Activated naive CD8-positive, alpha-beta T cell treated with anti-CD3 and anti-CD28 coated beads, Interleukin-2, amount 50 U/mL, for 16 hours (primary cell): ENCODE measurements at regions not wholly inside any gene's neighbourhood (a gene's known extent, or its start where the extent isn't known, plus 50 kb on each side); places are given as distances from the start of the nearest gene placed in this dataset.

Experiments used
- DNase-seq: peaks from one replicate; pipeline ENCODE4 v3.0.0-alpha.2; 2020; ENCODE audit warnings: low read depth, low spot score

DNA sequence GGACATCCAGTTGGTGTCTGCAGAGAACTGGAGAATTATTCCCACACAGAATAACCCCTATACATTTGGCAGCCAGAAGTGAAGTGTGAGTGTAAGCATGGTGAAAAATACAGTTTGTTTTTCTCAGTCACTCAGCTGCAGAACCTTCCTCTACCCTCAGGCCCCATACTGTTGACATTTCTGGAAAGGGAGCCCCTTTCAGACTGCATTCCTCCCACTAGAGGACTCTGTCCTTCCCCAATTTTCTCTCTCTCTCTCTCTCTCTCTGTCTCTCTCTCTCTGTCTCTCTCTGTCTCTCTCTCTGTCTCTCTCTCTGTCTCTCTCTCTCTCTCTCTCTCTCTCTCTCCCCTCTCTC lies 86.8 kb upstream of the STEAP1B start:
- no peak for DNase-seq

DNA sequence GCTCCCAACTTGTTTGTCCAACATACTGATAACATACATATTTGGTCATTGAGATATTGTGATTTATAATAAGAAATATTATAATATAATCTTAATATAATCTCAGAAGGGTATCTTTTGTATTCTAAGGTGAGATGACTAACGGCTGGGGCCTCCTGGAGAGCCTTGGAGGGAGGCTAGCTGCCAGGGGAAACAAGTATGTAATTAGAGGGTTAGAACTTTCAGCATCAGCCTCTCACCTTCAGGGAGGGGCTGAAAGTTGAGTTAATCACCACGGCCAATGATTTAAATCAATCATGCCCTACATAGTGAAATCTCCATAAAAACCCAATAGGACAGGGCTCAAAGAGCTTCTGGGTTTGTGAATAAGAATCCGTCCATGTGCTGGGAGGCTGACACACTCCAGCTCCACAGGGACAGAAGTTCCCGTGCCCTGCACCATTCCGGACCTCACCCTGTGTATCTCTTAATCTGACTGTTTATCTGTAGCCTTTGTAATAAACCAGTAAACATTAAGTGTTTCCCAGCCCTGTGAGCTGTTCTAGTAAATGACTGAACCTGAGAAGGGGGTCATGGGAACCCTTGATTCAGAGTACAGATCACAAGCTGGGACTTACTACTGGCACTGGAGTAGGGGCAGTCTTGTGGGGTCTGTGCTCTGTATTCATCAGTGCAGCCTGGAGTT lies 86.3 kb upstream of the STEAP1B start:
- no peak for DNase-seq

DNA sequence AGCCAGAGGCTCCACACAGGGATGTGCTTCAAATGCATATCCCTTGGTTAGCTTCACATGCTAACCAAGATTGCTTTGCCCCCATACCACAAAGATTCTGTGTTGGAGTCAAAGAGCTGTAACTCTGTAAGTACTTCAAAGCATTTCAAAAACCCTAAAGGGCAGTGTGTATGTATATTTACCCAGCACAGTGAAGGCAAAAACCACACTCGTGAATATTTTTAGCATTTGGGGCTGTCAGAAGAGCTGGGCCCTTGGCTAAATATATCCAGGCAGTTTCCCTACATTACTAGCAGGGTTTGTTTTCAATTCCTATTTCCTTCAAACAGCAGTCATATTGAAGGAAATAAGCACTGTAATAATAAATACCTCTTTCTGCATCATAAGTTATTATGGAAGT lies 84.2 kb upstream of the STEAP1B start:
- DNase-seq = no peak

DNA sequence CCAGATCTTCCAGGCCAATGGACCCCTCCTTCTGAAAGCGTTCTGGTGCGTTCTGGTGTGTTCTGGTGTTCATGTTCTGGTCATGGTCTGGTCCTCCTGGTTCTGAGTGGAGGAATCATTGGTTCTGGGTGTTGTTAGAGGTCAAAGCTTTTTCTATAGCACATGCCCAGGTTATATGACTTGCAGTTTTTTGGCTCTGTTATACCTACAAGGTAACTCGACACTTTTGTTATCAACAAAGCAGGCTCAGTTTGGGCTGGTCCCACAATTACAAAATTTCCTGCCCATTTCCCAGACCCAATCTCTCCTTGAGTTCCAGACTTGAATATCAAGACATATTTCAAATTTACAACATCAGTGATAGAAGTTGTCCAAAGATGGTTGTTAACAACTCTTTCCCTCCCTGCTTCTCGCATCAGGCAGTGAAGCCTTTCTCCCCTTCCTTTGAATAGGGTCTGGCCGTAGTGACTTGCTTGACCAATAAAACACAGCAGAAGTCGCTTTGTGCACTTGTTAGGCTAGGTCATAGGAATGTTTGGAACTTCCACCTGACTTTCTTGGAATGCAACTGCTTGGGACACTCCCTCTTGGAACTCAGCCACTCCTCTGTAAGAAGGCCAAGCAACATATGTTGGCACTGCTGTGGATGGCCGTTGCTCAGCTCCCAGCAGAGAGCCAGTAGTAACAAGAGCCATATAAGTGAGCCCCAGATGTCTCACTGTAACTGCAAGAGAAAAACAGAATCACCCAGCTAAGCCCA lies 83.1 kb upstream of the STEAP1B start:
- no peak for DNase-seq

DNA sequence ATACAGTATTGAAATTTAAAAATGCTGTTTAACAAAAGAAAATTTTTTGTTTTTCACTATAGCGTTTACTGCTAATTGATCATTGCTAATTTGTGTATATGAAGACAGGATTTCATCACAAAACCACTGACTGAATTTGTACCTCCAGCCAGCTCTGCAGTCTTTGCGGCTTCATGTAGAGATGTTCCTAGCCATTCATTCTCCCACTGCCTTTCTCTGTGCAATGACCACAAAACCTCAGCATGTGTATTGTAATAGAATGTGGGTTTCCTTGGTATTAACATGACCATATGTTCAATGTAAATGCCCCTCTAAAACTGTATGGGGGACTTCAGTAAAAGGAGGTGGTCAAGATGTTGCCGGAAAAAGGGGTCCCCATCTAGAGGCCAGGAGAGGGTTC lies 81.1 kb upstream of the STEAP1B start:
- no peak for DNase-seq

DNA sequence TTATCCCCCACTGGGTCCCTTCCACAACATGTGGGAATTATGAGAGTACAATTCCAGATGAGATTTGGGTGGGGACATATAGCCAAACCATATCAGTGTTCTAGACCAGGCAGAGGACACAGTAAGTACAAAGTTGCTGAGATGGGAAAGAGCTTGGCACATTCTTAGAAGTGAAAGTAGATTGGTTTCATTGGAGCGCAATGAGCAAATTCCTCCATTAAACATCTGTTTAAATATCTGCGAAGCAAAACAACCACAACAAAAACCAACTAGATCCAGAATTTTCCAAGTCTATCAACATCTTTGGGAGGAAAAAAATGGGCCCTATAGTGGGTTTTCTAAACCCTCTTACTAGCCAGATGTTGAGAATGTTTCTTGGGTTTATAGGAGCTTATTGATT lies 80.0 kb upstream of the STEAP1B start:
- no peak for DNase-seq

DNA sequence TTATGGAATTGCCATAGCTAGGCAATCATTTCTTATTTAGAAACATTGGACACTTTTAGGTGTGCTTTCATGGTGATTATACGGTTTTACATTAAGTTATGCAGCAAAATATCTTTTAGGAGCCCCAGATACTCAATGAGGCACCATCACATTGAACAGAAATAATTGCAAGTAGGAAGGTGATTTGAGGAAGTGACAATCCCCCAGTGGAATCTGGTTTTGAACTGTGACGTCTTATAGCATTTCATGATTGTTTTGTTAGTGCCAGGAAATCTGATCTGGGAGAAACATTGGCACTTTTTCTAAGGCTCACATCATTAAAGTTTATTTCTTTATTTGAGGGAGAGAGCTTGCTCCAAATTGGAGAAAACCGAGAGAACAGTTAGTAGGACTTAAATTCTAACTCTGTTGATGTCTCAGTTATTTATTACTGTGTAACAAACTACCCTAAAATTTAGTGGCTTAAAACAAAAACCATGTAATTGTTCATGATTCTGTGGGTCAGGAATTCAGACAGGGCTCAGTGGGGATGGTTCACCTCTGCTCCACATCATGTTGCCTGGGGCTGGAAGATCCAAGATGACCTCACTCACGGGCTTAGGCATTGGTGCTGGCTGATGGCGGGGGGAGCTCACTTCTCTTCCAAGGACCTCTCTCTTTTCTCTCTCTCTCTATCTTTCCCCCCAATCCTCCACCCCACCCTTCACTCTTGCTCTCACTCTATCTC lies 78.2 kb upstream of the STEAP1B start:
- no peak for DNase-seq

DNA sequence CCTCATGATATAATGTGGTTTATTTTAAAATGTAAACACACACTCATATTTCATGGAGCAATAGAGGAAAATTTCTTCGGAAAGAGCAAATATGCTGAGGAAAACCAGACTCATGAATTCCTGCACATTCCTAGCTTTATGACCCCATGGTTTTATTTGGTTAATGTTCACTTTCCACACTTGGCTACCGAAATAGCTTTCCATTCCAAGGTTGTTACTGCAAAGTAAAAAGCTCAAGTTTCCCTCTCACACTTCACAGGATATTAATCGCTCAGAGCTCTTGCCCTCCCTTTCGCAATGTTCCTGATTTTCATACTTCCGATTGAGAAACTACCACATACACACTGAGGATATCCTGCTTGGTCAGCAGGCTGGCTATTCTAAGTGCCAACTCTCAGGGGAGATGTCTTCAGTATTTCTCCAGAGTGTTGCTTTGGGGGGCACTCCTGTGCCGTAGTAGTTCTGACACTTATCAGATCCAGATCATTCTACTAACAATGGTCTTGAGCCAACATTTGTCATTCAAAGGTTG lies 77.5 kb upstream of the STEAP1B start:
- no peak for DNase-seq

DNA sequence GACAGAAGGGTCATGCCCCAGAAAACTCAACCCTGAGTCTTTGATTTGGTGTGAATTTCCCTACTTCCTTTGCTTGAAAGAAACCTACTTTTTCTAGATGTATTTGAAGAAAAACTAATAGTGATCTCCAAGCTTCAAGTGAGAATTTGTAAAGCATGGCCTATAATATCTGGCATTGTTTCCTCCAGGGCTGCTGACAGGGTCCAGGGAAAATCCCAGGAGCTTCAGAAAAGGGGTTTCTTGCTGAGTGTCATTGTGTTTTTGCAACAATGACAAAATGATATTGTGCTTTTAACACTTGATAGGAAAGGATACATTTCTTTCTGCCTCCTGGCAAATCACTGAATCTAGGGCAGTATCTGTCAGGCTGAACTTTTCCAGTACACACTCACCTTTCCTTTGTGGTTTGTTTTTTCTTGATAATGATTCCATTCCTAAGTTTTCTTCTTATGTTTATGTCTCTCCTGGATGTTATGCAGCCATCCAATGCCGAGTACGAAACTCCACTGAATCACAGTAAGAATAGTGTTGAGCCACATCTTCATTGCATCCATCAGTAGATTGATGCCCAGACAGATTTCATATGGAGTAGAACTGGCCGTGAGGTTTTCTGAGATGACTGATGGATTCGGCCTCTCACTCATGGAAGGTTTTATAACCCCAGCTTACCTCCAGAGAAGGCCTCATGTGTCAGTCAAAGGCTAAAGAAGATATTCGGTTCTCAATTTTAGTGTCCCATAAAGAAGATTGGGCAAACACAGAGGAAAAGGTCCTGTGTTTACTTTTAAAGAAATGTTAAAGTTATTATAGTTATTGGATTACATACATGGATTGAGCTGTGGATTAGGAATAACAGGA lies 76.9 kb upstream of the STEAP1B start:
- DNase-seq = no peak

DNA sequence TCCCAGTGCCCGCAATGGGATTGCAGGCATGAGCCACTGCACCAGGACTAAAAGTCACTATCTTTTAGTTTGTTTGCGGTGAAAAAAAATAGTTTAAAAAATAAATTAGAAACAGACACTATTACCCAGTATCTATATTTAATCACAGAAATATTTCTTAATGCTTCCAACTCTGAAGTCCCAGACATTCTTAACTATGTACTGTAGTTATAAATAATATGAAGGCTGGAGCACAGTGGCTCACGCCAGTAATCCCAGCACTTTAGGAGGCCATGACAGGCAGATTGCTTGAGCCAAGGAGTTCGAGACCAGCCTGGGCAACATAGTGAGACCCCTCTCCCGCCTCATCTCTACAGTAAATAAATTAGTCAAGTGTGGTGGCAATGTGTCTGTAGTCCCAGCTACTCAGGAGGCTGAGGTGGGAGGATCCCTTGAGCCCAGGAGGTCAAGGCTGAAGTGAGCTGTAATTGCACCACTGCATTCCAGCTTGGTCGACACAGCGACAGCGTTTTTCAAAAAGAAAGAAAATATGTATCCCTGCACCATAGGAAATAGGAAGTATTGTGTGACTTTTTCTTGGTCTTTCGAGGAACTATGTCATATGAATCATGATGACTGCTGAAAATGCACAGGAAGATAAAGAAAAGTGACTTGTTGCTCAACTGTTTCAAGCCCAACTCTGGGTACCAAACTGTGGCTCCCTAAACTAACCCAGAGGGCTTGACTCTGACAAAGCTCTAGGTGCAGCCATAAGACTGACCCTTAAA lies 74.9 kb upstream of the STEAP1B start:
- DNase-seq = no peak

DNA sequence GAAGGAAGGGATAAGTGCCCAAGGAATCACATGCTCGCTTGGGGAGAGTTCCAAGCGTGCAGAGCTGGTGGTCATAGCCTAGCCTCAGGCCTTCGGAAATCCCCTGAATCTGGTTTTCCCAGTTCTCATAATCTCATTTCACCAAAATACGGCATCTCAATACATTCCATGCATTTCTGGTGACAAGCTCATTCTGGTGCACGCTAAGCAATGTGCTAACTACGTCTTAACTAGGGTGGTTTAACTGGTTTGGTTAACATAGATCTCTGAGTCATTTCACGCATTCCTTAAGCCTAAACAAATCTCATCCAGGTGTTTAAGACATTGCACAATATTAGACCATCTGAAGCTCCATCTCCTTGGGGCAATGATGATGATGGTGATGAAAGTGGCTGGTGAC lies 72.9 kb upstream of the STEAP1B start:
- DNase-seq = no peak

DNA sequence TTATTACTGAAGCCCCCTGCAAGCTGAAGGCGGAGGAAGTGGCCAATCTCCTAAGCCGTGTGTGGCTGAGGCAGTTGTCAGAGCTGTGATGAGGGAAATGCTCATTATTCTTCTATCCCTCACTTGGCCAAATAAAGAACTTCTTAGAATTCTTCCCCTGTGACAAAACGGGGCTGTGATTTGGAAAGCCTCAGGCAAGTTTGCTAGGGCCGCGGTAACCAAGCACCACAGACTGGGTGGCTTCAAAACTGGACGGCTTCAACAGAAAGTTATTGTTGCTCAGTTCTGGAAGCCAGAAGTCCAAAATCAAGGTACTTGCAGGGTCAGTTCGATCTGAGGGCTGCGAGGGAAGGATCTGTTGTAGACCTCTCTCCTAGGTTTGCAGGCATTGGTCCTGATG lies 72.3 kb upstream of the STEAP1B start:
- no peak for DNase-seq

DNA sequence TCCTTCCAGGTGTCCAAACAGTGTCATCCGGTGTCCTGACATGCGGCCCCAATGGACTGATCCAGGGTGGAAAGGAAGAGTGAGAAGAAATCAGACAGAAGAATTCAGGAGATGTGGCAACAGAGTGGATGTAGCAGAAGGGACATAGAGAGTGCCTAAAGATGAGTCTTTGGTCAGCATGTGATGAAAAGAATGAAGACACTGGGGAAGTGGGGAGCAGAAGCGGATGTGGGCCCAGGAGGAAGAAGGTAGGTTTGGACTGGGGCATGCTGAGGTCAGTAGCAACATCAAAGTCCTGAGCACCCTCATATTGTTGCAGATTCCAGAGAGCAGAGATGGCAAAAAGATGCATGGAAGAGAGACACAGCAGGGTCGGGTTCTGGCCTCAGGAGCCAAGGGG lies 71.8 kb upstream of the STEAP1B start:
- DNase-seq = no peak

DNA sequence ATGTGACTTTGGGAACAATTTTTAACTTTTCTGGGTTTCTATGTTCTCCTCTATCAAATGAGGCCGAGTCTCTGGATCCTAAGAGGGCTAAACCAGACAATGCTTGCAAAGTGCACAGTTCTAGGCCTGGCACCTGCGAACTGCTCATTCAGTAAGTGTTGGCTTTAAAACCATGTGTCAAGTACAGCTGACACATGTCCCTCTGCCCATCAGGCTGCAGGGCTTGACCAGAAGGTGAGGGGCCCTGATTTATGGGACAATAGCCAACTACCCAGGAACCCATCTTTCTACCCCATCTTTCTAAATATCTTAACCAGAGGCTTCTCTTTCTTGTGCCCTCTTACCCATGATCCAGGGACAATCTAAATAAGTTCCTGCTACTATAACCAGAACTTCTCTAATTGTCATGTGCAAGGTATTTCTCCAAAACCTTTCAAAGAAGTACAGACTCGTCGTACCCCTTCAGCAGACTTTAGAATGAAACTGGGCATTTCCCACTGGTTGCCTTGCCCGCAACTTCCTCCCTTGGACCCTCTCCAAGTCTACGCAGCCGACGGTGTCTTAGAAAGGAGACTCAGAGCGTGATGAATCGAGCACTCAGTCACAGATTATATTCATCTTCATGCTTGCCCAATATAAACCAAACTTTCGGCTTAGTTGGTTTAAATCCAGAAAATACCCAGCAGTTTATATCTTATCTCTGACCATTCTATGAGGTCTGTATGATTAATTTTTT lies 69.8 kb upstream of the STEAP1B start:
- no peak for DNase-seq

DNA sequence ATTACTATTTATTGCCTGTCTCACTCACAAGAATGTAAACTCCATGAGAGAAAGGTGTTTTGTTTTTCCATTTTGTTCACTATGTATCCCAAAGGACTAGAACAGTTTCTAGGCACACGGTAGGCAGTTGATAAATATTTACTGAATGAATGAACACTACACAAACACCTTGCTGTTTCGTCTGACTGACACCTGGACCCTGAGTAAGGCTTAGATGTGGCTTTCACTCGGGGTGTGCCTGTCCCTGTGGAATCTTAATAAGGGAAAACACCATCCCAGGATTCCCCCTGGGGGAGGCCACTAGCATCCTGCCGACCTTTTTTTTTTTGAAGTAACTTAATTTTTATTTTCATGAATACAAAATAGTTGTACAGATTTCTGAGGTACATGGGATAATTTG lies 66.6 kb upstream of the STEAP1B start:
- DNase-seq = no peak

DNA sequence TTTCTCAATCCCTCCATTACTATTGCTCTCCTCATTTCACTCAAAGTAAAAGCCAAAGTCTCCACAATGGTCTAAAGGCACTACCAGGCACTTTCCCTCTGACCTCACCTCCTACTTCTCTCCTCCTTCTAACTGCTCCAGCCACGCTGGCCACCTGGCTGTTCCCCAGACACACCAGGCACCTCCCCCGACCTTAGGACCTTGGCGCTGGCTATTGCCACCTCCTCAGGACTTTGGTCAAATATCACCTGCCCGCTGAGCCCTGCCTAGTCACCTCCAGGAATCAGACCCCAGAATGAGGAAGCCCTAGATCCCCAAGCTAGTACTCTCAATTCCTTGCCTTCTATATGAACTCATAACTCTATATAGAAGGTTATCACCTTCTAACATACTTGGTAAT lies 66.2 kb upstream of the STEAP1B start:
- DNase-seq = no peak

DNA sequence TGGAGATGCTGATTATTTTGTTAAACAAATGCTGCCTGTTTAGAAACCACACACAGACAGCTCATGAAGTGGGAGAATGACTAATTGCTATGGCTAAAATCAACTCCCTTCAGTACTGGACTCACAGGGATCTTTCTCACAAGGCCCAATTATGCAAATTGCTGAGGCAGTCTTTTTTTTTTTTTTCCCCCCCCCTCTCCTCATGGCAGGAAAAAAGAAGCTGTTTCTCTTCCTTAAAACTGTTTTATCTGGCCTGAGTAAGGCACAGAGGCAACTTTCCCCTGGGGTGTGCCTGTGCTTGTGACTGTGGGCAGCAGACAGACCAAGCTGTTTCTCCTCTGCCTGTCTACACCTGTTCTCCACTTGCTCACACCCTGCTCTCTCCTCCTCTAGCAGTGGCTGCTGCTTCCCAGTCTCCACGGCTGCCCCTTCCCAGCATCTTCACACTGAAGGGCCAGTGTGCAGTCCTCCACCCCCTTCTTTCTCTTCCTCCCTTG lies 65.4 kb upstream of the STEAP1B start:
- DNase-seq = no peak

DNA sequence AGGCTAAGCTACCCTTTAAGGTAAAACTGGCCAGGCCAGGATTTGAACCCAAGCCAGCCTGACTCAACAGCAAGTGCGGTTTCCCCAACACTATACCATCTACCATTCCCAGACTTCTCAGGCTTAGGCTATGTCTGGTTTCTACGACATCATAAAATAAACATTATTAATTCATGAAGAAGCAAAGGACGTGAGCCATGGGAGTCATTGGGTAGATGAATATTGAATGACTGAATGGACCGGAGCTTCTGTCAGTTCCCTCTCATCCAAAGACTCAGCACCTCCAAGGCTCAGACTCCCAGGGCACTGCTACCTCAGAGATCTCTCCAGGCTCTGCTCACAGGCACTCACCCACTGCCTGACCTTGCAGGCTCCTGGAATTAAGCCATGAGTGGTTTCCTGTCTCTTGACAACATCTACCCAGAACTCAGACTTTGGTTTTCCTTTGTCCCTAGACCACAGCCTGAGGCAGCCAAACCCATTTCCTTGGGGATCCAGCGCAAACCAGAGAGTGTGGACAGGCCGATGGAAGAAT lies 64.6 kb upstream of the STEAP1B start:
- DNase-seq = no peak

DNA sequence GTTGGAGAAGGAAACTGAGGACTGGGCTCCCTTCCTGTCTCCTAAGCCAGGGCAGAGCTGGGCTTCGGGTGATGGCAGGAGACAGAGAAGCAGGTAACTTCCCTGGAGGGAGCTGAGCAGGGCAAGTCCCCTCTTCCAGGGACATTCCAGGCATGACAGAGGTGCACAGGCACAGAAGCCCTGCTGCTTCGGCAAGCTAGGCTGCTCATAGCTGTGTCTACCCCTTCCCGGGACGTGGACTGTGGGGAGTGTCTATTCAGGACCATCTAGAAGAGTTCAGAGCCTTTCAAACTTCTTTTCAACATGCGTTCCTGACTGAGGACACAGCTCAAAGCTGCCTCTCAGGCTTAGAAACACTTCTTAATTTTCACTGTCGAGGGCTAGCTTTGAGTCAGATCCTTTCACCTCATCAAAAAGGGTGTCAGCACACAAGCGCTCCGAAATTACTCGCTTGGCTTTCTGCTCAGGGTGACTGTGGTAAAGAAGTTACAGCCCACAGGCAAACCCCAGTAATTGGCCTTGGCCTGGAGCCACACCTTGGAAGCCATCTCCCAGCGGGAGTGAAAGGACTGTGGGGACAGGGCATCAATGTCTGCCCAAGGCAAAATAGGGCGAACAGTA lies 63.7 kb upstream of the STEAP1B start:
- no peak for DNase-seq
